ENCODE measurements at regions not wholly inside any gene's neighbourhood (a gene's known extent, or its start where the extent isn't known, plus 50 kb on each side); places are given as distances from the start of the nearest gene placed in this dataset.

GRCh38 chr15:70470556-70471191, 292.7 kb downstream of the UACA start:
- no peaks in the 10 kb centered on the region for H4K20me1 ChIP-seq (ENCODE audit: insufficient read depth)
- TF ChIP-seq EP300 (conservative IDR thresholded peaks at IDR 0.05; ENCODE audit: poor library complexity, severe bottlenecking) (no peak), MXI1 (conservative IDR thresholded peaks at IDR 0.05; ENCODE audit: poor library complexity, severe bottlenecking) (no peak), SMC3 (conservative IDR thresholded peaks at IDR 0.05; ENCODE audit: poor library complexity) (no peak), EZH2 (IDR thresholded peaks at IDR 0.05; ENCODE audit: borderline replicate concordance, insufficient read depth, low read length, poor library complexity, severe bottlenecking) (no peak), POLR2AphosphoS5 (IDR thresholded peaks at IDR 0.05) (no peak), REST (IDR thresholded peaks at IDR 0.05; ENCODE audit: borderline replicate concordance) (no peak), CTCF (IDR thresholded peaks at IDR 0.05; ENCODE audit: poor library complexity, severe bottlenecking) (no peak), RAD21 (conservative IDR thresholded peaks at IDR 0.05) (no peak), TAF1 (IDR thresholded peaks at IDR 0.05; ENCODE audit: low read depth) (no peak)

GRCh38 chr15:70469651-70470555, 293.5 kb downstream of the UACA start:
- H3K9me2 ChIP-seq (ENCODE audit: insufficient read depth, low read length) = no peaks in the 10 kb centered on the region
- no peaks in the 10 kb centered on the region for H4K20me1 ChIP-seq (ENCODE audit: insufficient read depth)
- H3K36me3 ChIP-seq (ENCODE audit: insufficient read depth, low read length) = no peaks in the 10 kb centered on the region
- no peak overlapping the region for H3K4me2 ChIP-seq (ENCODE audit: low read length)
- H3K9me3 ChIP-seq (ENCODE audit: low read length) = no peaks in the 10 kb centered on the region
- no peaks in the 10 kb centered on the region for H3F3A ChIP-seq (ENCODE audit: insufficient read depth, low read length, poor library complexity, severe bottlenecking)
- no peak overlapping the region for H2AFZ ChIP-seq (ENCODE audit: low read depth, low read length)
- no peak overlapping the region for H3K27ac ChIP-seq (ENCODE audit: low read length)
- no peak overlapping the region for H3K4me3 ChIP-seq (ENCODE audit: low read length)
- H3K79me2 ChIP-seq (replicated peaks; ENCODE audit: insufficient read depth, low read length) = no peaks in the 10 kb centered on the region
- H3K9ac ChIP-seq (ENCODE audit: low read length) = no peak overlapping the region
- TF ChIP-seq RAD21 (conservative IDR thresholded peaks at IDR 0.05) = no peak
- no peak for TF ChIP-seq EZH2 (IDR thresholded peaks at IDR 0.05; ENCODE audit: borderline replicate concordance, insufficient read depth, low read length, poor library complexity, severe bottlenecking)
- TF ChIP-seq CTCF (IDR thresholded peaks at IDR 0.05; ENCODE audit: poor library complexity, severe bottlenecking) = no peak
- TF ChIP-seq TAF1 (IDR thresholded peaks at IDR 0.05; ENCODE audit: low read depth) = no peak
- no peak for TF ChIP-seq MXI1 (conservative IDR thresholded peaks at IDR 0.05; ENCODE audit: poor library complexity, severe bottlenecking)
- TF ChIP-seq POLR2AphosphoS5 (IDR thresholded peaks at IDR 0.05) = no peak
- TF ChIP-seq REST (IDR thresholded peaks at IDR 0.05; ENCODE audit: borderline replicate concordance) = no peak
- TF ChIP-seq SMC3 (conservative IDR thresholded peaks at IDR 0.05; ENCODE audit: poor library complexity) = no peak
- no peak for TF ChIP-seq EP300 (conservative IDR thresholded peaks at IDR 0.05; ENCODE audit: poor library complexity, severe bottlenecking)
- no peaks in the 10 kb centered on the region for H3K27me3 ChIP-seq (ENCODE audit: insufficient read depth, low read depth, low read length)

More at GRCh38 chr15:70470556-70471191, 292.7 kb downstream of the UACA start:
- H3K4me2 ChIP-seq (ENCODE audit: low read length) = no peak overlapping the region
- H3F3A ChIP-seq (ENCODE audit: insufficient read depth, low read length, poor library complexity, severe bottlenecking) = no peaks in the 10 kb centered on the region
- H3K36me3 ChIP-seq (ENCODE audit: insufficient read depth, low read length) = no peaks in the 10 kb centered on the region
- H3K79me2 ChIP-seq (replicated peaks; ENCODE audit: insufficient read depth, low read length) = no peaks in the 10 kb centered on the region
- H3K9me2 ChIP-seq (ENCODE audit: insufficient read depth, low read length) = no peaks in the 10 kb centered on the region
- no peak overlapping the region for H3K4me3 ChIP-seq (ENCODE audit: low read length)
- H3K9ac ChIP-seq (ENCODE audit: low read length) = no peak overlapping the region
- no peak overlapping the region for H3K27ac ChIP-seq (ENCODE audit: low read length)
- no peak overlapping the region for H2AFZ ChIP-seq (ENCODE audit: low read depth, low read length)
- no peaks in the 10 kb centered on the region for H3K9me3 ChIP-seq (ENCODE audit: low read length)
- H3K27me3 ChIP-seq (ENCODE audit: insufficient read depth, low read depth, low read length) = no peaks in the 10 kb centered on the region

Data from neural cell (in vitro differentiated cells).